ENCODE measurements at regions not wholly inside any gene's neighbourhood (a gene's known extent, or its start where the extent isn't known, plus 50 kb on each side); places are given as distances from the start of the nearest gene placed in this dataset.

DNA sequence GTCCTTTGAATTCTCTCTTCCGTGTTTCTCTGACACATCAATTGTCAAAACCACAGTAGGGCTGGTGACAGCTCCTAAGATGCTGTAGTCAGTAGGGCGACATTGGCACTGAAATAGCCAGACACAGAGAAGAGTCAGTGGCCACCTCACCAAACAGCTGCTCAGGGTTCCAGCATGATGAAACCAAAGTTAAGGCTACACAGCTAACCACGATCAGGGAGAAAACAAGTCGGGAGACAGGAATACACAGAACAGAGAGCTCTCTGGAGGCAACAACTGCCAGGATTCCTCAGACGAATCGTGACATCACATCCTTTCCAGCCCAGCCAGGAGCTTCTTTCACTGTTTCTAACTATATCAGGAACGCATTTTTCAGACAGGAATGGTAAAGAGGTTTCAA, 922.2 kb downstream of the SORCS1 start:
- Histone ChIP-seq H3K79me2 (ENCODE audit: low read length) (no peaks in the 10 kb centered on the region), H3K4me3 (ENCODE audit: low read length) (no peak overlapping the region), H3K27me3 (ENCODE audit: low read depth, low read length) (no peaks in the 10 kb centered on the region), H3K9me3 (ENCODE audit: insufficient read depth, low read length) (no peaks in the 10 kb centered on the region), H3K9ac (ENCODE audit: low read length) (no peak overlapping the region), H2AFZ (ENCODE audit: low read depth, low read length) (no peak overlapping the region), H3K27ac (ENCODE audit: low read length) (no peak overlapping the region), H3K4me2 (ENCODE audit: low read length) (no peak overlapping the region), H3K36me3 (replicated peaks; ENCODE audit: low read depth, low read length) (no peaks in the 10 kb centered on the region), H3K4me1 (ENCODE audit: low read length) (no peaks in the 10 kb centered on the region), H4K20me1 (ENCODE audit: insufficient read depth, low read length) (no peaks in the 10 kb centered on the region)
- TF ChIP-seq, protein P1, sequence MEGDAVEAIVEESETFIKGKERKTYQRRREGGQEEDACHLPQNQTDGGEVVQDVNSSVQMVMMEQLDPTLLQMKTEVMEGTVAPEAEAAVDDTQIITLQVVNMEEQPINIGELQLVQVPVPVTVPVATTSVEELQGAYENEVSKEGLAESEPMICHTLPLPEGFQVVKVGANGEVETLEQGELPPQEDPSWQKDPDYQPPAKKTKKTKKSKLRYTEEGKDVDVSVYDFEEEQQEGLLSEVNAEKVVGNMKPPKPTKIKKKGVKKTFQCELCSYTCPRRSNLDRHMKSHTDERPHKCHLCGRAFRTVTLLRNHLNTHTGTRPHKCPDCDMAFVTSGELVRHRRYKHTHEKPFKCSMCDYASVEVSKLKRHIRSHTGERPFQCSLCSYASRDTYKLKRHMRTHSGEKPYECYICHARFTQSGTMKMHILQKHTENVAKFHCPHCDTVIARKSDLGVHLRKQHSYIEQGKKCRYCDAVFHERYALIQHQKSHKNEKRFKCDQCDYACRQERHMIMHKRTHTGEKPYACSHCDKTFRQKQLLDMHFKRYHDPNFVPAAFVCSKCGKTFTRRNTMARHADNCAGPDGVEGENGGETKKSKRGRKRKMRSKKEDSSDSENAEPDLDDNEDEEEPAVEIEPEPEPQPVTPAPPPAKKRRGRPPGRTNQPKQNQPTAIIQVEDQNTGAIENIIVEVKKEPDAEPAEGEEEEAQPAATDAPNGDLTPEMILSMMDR (IDR thresholded peaks at IDR 0.05; ENCODE audit: low read depth, low read length), result no peak
- no peak for TF ChIP-seq EZH2phosphoT487 (IDR thresholded peaks at IDR 0.05; ENCODE audit: low read depth)

DNA sequence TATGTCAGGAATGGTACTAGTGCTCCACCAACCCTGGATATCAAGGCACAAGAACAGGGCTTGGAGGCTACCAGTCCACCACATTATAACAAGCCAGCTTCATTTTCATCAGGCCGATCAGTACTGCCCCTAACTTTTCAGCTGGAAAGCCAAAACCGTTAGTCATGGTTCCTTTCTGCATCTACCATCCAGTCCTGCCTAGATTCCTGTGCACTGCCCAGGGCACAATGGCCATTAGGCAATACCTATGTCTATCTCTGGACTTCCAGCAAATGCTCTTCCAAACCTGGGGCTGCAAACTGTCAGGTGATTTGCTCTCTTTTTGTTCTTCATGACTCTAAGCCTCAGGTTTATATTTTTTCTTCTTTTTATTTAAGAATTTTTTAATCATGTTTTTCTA, 937.7 kb downstream of the SORCS1 start:
- Histone ChIP-seq H3K36me3 (replicated peaks; ENCODE audit: low read depth, low read length) (no peaks in the 10 kb centered on the region), H3K79me2 (ENCODE audit: low read length) (no peaks in the 10 kb centered on the region), H3K27ac (ENCODE audit: low read length) (no peak overlapping the region), H3K4me3 (ENCODE audit: low read length) (no peak overlapping the region), H3K4me2 (ENCODE audit: low read length) (no peak overlapping the region), H3K9me3 (ENCODE audit: insufficient read depth, low read length) (no peaks in the 10 kb centered on the region), H2AFZ (ENCODE audit: low read depth, low read length) (no peak overlapping the region), H4K20me1 (ENCODE audit: insufficient read depth, low read length) (no peaks in the 10 kb centered on the region), H3K4me1 (ENCODE audit: low read length) (no peaks in the 10 kb centered on the region), H3K27me3 (ENCODE audit: low read depth, low read length) (no peaks in the 10 kb centered on the region), H3K9ac (ENCODE audit: low read length) (no peak overlapping the region)
- TF ChIP-seq, protein P1 (IDR thresholded peaks at IDR 0.05; ENCODE audit: low read depth, low read length), result no peak

DNA sequence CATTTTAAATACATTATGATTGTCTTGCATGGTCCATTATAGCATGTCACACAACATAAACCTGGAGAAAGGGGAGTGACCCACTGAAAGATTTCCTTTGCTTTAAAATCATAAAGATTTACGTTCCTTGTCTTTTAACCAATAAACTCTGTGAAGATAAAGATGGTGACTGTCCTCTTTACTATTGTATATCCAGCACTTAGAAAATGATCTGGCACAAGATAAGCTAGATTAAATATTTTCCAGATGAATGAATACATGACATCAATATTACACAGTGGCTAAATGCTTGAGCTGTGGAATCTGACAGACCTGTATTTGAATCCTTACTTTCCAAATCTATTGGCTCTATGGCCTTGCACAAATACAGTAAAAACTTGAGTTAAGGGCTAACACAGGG, 938.4 kb downstream of the SORCS1 start:
- no peak for TF ChIP-seq EZH2phosphoT487 (IDR thresholded peaks at IDR 0.05; ENCODE audit: low read depth)
- TF ChIP-seq, protein P1 (IDR thresholded peaks at IDR 0.05; ENCODE audit: low read depth, low read length), result no peak
- Histone ChIP-seq H3K27ac (ENCODE audit: low read length) (no peak overlapping the region), H3K36me3 (replicated peaks; ENCODE audit: low read depth, low read length) (no peaks in the 10 kb centered on the region), H4K20me1 (ENCODE audit: insufficient read depth, low read length) (no peaks in the 10 kb centered on the region), H3K79me2 (ENCODE audit: low read length) (no peaks in the 10 kb centered on the region), H3K9ac (ENCODE audit: low read length) (no peak overlapping the region), H2AFZ (ENCODE audit: low read depth, low read length) (no peak overlapping the region), H3K4me2 (ENCODE audit: low read length) (no peak overlapping the region), H3K27me3 (ENCODE audit: low read depth, low read length) (no peaks in the 10 kb centered on the region), H3K9me3 (ENCODE audit: insufficient read depth, low read length) (no peaks in the 10 kb centered on the region), H3K4me3 (ENCODE audit: low read length) (no peak overlapping the region), H3K4me1 (ENCODE audit: low read length) (no peaks in the 10 kb centered on the region)

DNA sequence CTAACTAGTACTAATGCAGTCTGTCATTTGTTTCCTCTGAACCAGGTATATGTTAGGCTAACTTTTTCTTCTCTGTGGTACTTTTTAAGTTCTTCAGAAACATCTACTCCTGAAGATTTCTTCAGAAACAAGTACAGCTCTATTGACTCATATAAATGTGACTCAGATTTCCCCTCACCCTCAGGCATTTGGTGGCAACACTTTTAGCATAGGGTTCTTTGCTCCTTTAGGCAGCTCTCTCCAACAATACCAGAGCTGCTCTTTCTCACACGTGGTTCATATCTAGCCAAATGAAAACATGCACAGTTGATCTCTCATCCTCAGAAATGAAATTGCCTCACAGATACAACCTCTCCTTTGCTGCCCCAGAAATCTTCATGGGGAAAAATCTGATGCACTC, 939.8 kb downstream of the SORCS1 start:
- Histone ChIP-seq H3K4me1 (ENCODE audit: low read length) (no peaks in the 10 kb centered on the region), H3K9ac (ENCODE audit: low read length) (no peak overlapping the region), H3K9me3 (ENCODE audit: insufficient read depth, low read length) (no peaks in the 10 kb centered on the region), H3K4me2 (ENCODE audit: low read length) (no peak overlapping the region), H2AFZ (ENCODE audit: low read depth, low read length) (no peak overlapping the region), H4K20me1 (ENCODE audit: insufficient read depth, low read length) (no peaks in the 10 kb centered on the region), H3K79me2 (ENCODE audit: low read length) (no peaks in the 10 kb centered on the region), H3K4me3 (ENCODE audit: low read length) (no peak overlapping the region), H3K27me3 (ENCODE audit: low read depth, low read length) (no peaks in the 10 kb centered on the region), H3K27ac (ENCODE audit: low read length) (no peak overlapping the region), H3K36me3 (replicated peaks; ENCODE audit: low read depth, low read length) (no peaks in the 10 kb centered on the region)
- TF ChIP-seq EZH2phosphoT487 (IDR thresholded peaks at IDR 0.05; ENCODE audit: low read depth), result no peak
- TF ChIP-seq, protein P1 (IDR thresholded peaks at IDR 0.05; ENCODE audit: low read depth, low read length), result no peak

All from OCI-LY3 (cell line).